K562 (cell line): ENCODE measurements at regions not wholly inside any gene's neighbourhood (a gene's known extent, or its start where the extent isn't known, plus 50 kb on each side); places are given as distances from the start of the nearest gene placed in this dataset.

ENCODE experiments used
- ATAC-seq: fragments of 200-7000 bp; cut with Tn5 transposase; 3 replicates; pipeline ENCODE4 v1.9.1; 2020; ENCODE audit warnings: moderate library complexity
- BruUV-seq: library from RNA; stranded (reverse); fragments of 400-500 nt; replicated peaks from 2 replicates; lab custom pipeline; 2021; lab: Mats Ljungman, UMichigan
- CTCF ChIA-PET: fragments of 300-600 bp; formaldehyde crosslinking; extraction: SDS; loops from one replicate; lab custom pipeline; 2021; ENCODE audit warnings: low intra/inter-chr PET ratio; lab: Yijun Ruan, JAX
- POLR2A ChIA-PET: fragments of 300-600, 350-650 bp; sonication (Branson Sonifier 250); formaldehyde crosslinking; extraction: SDS; loops from one replicate; lab custom pipeline; 2021; ENCODE audit warnings: antibody characterized with exemption, inconsistent platforms; lab: Yijun Ruan, JAX
- DNase-seq, 4 experiments: peaks; one replicate each; pipeline versions ENCODE4 v3.0.0 to v3.0.0-alpha.2; 2011 to 2018; ENCODE audit warnings: low spot score in 3 of 4, mixed read lengths in 3 of 4; ENCODE audit errors: extremely low read depth in 1 of 4
- FAIRE-seq: peaks from 2 replicates; lab custom pipeline; 2011; peaks lifted over from hg19 to GRCh38; lab: Jason Lieb, UNC
- H2AFZ ChIP-seq: 2 replicates; pipeline ENCODE4 v1.6.0; 2011; ENCODE audit warnings: low read depth, low read length, control low read depth, inconsistent platforms
- H3K27ac ChIP-seq: fragments of 200-600 bp; 3 replicates; pipeline ENCODE4 v1.8.0; 2011; ENCODE audit warnings: low read depth, mild to moderate bottlenecking, control low read depth, inconsistent platforms, low read length, moderate library complexity, mixed read lengths; ENCODE audit errors: extremely low read depth
- H3K27me3 ChIP-seq, 2 experiments: fragments of 300-600 bp in 1 of 2; 2 replicates in 1 of 2; 3 replicates in 1 of 2; pipeline versions ENCODE4 v1.6.0 to v1.8.0; 2011; ENCODE audit warnings: inconsistent platforms in 2 of 2, low read length in 2 of 2, mild to moderate bottlenecking in 1 of 2, mixed read lengths in 1 of 2, moderate library complexity in 1 of 2; ENCODE audit not compliant: control insufficient read depth in 2 of 2, insufficient read depth in 2 of 2
- H3K36me3 ChIP-seq: fragments of 300-600 bp; 3 replicates; pipeline ENCODE4 v1.8.0; 2011; ENCODE audit warnings: mild to moderate bottlenecking, low read length, inconsistent platforms; ENCODE audit not compliant: control insufficient read depth, insufficient read depth
- H3K4me1 ChIP-seq, 2 experiments: fragments of 200-600 bp in 1 of 2; replicated peaks in 1 of 2; 2 replicates in 1 of 2; 3 replicates in 1 of 2; pipeline versions ENCODE4 v1.5.1 to v1.8.0; 2011; ENCODE audit warnings: inconsistent platforms in 2 of 2, low read length in 2 of 2, mild to moderate bottlenecking in 1 of 2, mixed read lengths in 1 of 2, moderate library complexity in 1 of 2; ENCODE audit not compliant: control insufficient read depth in 2 of 2, insufficient read depth in 2 of 2
- H3K4me2 ChIP-seq: 2 replicates; pipeline ENCODE4 v1.6.1; 2011; ENCODE audit warnings: low read length, control low read depth, inconsistent platforms, mixed read lengths; ENCODE audit not compliant: insufficient read depth
- H3K4me3 ChIP-seq: fragments of 200-600 bp; sonication (generic), shearing (Covaris generic); 2 replicates; pipeline ENCODE4 v1.5.1; 2016; ENCODE audit warnings: control low read depth, inconsistent platforms
- H3K79me2 ChIP-seq: fragments of 200-600 bp; 3 replicates; pipeline ENCODE4 v1.8.0; 2011; ENCODE audit warnings: low read length, inconsistent platforms; ENCODE audit not compliant: control insufficient read depth, insufficient read depth
- H3K9ac ChIP-seq, 2 experiments: 2 replicates each; pipeline versions ENCODE4 v1.6.0 to v1.6.1; 2011; ENCODE audit warnings: low read depth in 2 of 2, low read length in 2 of 2, control low read depth in 1 of 2, inconsistent platforms in 1 of 2, mild to moderate bottlenecking in 1 of 2, mixed read lengths in 1 of 2; ENCODE audit not compliant: insufficient read depth in 1 of 2
- H3K9me1 ChIP-seq: one replicate; pipeline ENCODE4 v1.6.0; 2011; ENCODE audit warnings: inconsistent platforms, mild to moderate bottlenecking, low read length, moderate library complexity; ENCODE audit not compliant: control insufficient read depth, insufficient read depth
- H3K9me3 ChIP-seq: replicated peaks from 2 replicates; pipeline ENCODE4 v1.5.1; 2011; ENCODE audit warnings: low read depth, low read length, inconsistent platforms; ENCODE audit not compliant: control insufficient read depth, insufficient read depth
- H4K20me1 ChIP-seq: replicated peaks from 2 replicates; pipeline ENCODE4 v1.6.1; 2011; ENCODE audit warnings: low read length, inconsistent platforms, mixed read lengths; ENCODE audit not compliant: control insufficient read depth, insufficient read depth
- CTCF ChIP-seq, 3 experiments: IDR thresholded peaks in 2 of 3; conservative IDR thresholded peaks in 1 of 3; 2 replicates each; pipeline ENCODE4 v1.5.1; 2011 to 2012; ENCODE audit warnings: low read length in 3 of 3, mild to moderate bottlenecking in 3 of 3, control low read depth in 2 of 3, improper control_type of control experiment in 1 of 3, inconsistent platforms in 1 of 3, low read depth in 1 of 3, mixed read lengths in 1 of 3, moderate library complexity in 1 of 3; ENCODE audit not compliant: insufficient read depth in 2 of 3
- DPF2 ChIP-seq: fragments of 450-650 bp; IDR thresholded peaks from 2 replicates; pipeline ENCODE4 v1.6.1; 2016
- ZNF586 ChIP-seq: fragments of 450-650 bp; formaldehyde crosslinking; conservative IDR thresholded peaks from 2 replicates; pipeline ENCODE4 v1.4.0; 2020; ENCODE audit warnings: mild to moderate bottlenecking, moderate library complexity
- WGBS: fragments of 100-300 bp; shearing (Covaris generic); methylation state at CpG from one replicate; pipeline ENCODE4 v1.1.6; 2016; ENCODE audit warnings: low coverage, mixed read lengths; ENCODE audit not compliant: insufficient coverage; ENCODE audit errors: missing lambda C conversion rate; 5-methylcytosine and 5-hydroxymethylcytosine counted together
- in situ Hi-C: fragments of 300-500 bp; cut with MboI; formaldehyde crosslinking; loops from 4 replicates; pipeline ENCODE4 v1.15.0; 2018; ENCODE audit warnings: inconsistent platforms, mixed read lengths
- intact Hi-C: fragments of 100-400 bp; cut with micrococcal nuclease; formaldehyde crosslinking; loops from 2 replicates; pipeline ENCODE4 v1.14.2; 2022

DNA sequence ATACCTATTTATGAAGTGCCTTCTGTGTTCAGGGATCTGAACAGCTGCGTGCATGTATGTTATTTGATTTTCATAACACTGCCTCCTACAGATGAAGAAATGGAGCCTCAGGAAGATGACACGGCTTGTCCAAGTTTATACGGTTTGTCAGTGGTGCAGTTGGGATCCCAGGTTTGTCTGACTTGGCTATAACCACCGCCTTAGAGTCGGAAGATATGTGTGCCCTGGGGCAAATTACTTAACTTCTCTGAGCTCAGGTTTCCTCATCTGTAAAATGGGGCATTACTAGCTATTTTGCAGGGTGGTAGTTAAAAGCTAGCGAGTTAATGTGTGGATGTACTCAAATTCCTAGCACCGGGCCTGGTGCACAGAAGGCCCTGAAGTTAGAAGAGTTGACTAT lies 54.1 kb upstream of the ANP32A start:
- no peaks in the 10 kb centered on the region for H3K4me1 ChIP-seq
- DNase-seq (no peak), ATAC-seq (peak; percentile 44; the same call in 2 of the 3 replicates), FAIRE-seq (no peak)
- no peak overlapping the region for H3K4me2 ChIP-seq
- BruUV-seq = no TSS peak
- no peaks in the 10 kb centered on the region for H3K36me3 ChIP-seq
- H3K9me1 ChIP-seq = no peaks in the 10 kb centered on the region
- intact Hi-C loops (loop anchor here (1.0 to 5.0 kb wide), 4 partner anchors 92 to 320 kb away; no protein-coding TSS in a partner anchor), in situ Hi-C loops (loop anchor here (5.0 kb wide), 3 partner anchors 92 to 317 kb away; no protein-coding TSS in a partner anchor)
- no peak overlapping the region for H2AFZ ChIP-seq
- no peak for TF ChIP-seq ZNF586 (CRISPR knock-in tag)
- TF ChIP-seq DPF2 = no peak
- TF ChIP-seq CTCF (IDR thresholded peaks at IDR 0.05 in 2 of 3, conservative IDR thresholded peaks at IDR 0.05 in 1 of 3; ENCODE audit: insufficient read depth in 2 of 3, low read depth in 1 of 3, low read length in 3 of 3) = peak in 1 of 3 experiments; percentile 12; a peak in 1 of 6 replicates
- H3K9ac ChIP-seq = no peak overlapping the region
- H3K27me3 ChIP-seq = peaks cover 16 to 19% of the 10 kb centered on the region in 2 experiments
- POLR2A ChIA-PET = interaction anchor here (0.6 to 1.0 kb wide), 2 partner anchors 136 to 1033 kb away, joined by 3 to 4 read pairs; no protein-coding TSS in a partner anchor
- H3K9me3 ChIP-seq = no peaks in the 10 kb centered on the region
- WGBS = 2% methylated on average over 7 of the region's 7 CpGs
- H3K4me3 ChIP-seq = no peak overlapping the region
- H3K79me2 ChIP-seq = no peaks in the 10 kb centered on the region
- H3K27ac ChIP-seq = no peak overlapping the region
- 0 out of 2 replicates have a peak, but pooled peaks cover 3% of the 10 kb centered on the region for H4K20me1 ChIP-seq
- CTCF ChIA-PET = interaction anchor here (2.4 to 2.6 kb wide), 3 partner anchors 145 to 325 kb away, joined by 9 to 23 read pairs (median 13); no protein-coding TSS in a partner anchor
